DOHH2 (cell line): ENCODE measurements at regions not wholly inside any gene's neighbourhood (a gene's known extent, or its start where the extent isn't known, plus 50 kb on each side); places are given as distances from the start of the nearest gene placed in this dataset.

Experiments
- H3F3A ChIP-seq: fragments of 200-600 bp; sonication (generic), shearing (Covaris generic); 2 replicates; pipeline ENCODE4 v1.6.0; 2016; ENCODE audit warnings: antibody characterized with exemption, mild to moderate bottlenecking; ENCODE audit not compliant: control insufficient read depth, insufficient read depth
- H3K27ac ChIP-seq: fragments of 200-600 bp; sonication (generic); 2 replicates; pipeline ENCODE4 v1.5.1; 2014; ENCODE audit warnings: low read depth, mild to moderate bottlenecking, low read length, moderate library complexity
- H3K27me3 ChIP-seq: fragments of 200-600 bp; sonication (generic); 2 replicates; pipeline ENCODE4 v1.6.1; 2014; ENCODE audit warnings: mild to moderate bottlenecking, low read length, mixed read lengths; ENCODE audit not compliant: control insufficient read depth
- H3K36me3 ChIP-seq: fragments of 200-600 bp; sonication (generic); 2 replicates; pipeline ENCODE4 v1.6.1; 2014; ENCODE audit warnings: mild to moderate bottlenecking, low read length, moderate library complexity, mixed read lengths; ENCODE audit not compliant: control insufficient read depth
- H3K4me1 ChIP-seq: fragments of 200-600 bp; sonication (generic); 2 replicates; pipeline ENCODE4 v1.6.1; 2014; ENCODE audit warnings: mild to moderate bottlenecking, low read length, mixed read lengths; ENCODE audit not compliant: control insufficient read depth
- H3K4me2 ChIP-seq: fragments of 200-600 bp; sonication (generic); 2 replicates; pipeline ENCODE4 v1.6.0; 2014; ENCODE audit warnings: mild to moderate bottlenecking, low read length, moderate library complexity
- H3K4me3 ChIP-seq: fragments of 200-600 bp; sonication (generic); 2 replicates; pipeline ENCODE4 v1.5.1; 2014; ENCODE audit warnings: mild to moderate bottlenecking, low read length, mixed read lengths
- H3K79me2 ChIP-seq: fragments of 200-600 bp; sonication (generic); 2 replicates; pipeline ENCODE4 v1.6.1; 2014; ENCODE audit warnings: mild to moderate bottlenecking, low read length, mixed read lengths; ENCODE audit not compliant: control insufficient read depth
- H3K9me2 ChIP-seq: fragments of 200-600 bp; sonication (generic); replicated peaks from 2 replicates; pipeline ENCODE4 v1.6.1; 2014; ENCODE audit warnings: mild to moderate bottlenecking, low read length, mixed read lengths; ENCODE audit not compliant: control insufficient read depth
- H3K9me3 ChIP-seq: fragments of 200-600 bp; sonication (generic); 2 replicates; pipeline ENCODE4 v1.6.1; 2014; ENCODE audit warnings: antibody characterized with exemption, low read length, mixed read lengths; ENCODE audit not compliant: control insufficient read depth, insufficient read depth
- H4K20me1 ChIP-seq: fragments of 200-600 bp; sonication (generic); 2 replicates; pipeline ENCODE4 v1.6.0; 2014; ENCODE audit warnings: low read depth, mild to moderate bottlenecking, antibody characterized with exemption, low read length, moderate library complexity; ENCODE audit not compliant: control insufficient read depth, insufficient read depth
- EZH2phosphoT487 ChIP-seq: fragments of 200-600 bp; sonication (generic); IDR thresholded peaks from 2 replicates; pipeline ENCODE4 v1.6.1; 2017; ENCODE audit warnings: borderline replicate concordance, mild to moderate bottlenecking, antibody characterized with exemption, low read length, moderate library complexity, mixed read lengths
- TF ChIP-seq, protein P1 (sequence below): fragments of 200-600 bp; sonication (generic); IDR thresholded peaks from one replicate; pipeline ENCODE4 v1.5.1; 2014; ENCODE audit warnings: antibody characterized with exemption, mild to moderate bottlenecking, low read depth, low read length; ENCODE audit not compliant: poor library complexity, severe bottlenecking

DNA sequence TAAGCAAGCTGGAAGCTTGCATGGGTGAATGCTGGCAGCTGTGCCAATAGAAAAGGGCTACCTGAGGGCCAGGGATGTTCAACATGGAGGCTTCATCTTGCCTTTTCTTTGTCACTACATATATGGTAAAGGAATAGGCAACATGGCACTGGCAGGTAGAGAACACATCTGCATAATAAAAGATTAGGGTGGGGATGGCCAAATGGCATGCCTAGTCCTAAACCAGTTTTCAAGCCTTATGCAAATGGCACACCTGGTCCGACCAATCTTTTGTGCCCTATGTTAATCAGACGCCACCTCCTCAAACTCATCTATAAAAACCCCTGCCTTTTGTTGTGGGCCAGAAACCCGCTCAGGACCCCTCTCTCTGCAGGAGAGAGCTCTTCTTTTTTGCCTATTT lies 216.8 kb upstream of the PROK2 start:
- 0 out of 2 replicates have a peak, but pooled peaks cover 3% of the 10 kb centered on the region for H3K9me3 ChIP-seq
- H3K27me3 ChIP-seq = peaks cover 9% of the 10 kb centered on the region; the same call in 1 of the 2 replicates
- no peaks in the 10 kb centered on the region for H3K9me2 ChIP-seq
- no peak overlapping the region for H3K4me3 ChIP-seq
- no peaks in the 10 kb centered on the region for H3F3A ChIP-seq
- no peaks in the 10 kb centered on the region for H3K4me1 ChIP-seq
- H3K27ac ChIP-seq = no peak overlapping the region
- no peak overlapping the region for H3K4me2 ChIP-seq
- H3K36me3 ChIP-seq = no peaks in the 10 kb centered on the region
- no peaks in the 10 kb centered on the region for H4K20me1 ChIP-seq
- no peaks in the 10 kb centered on the region for H3K79me2 ChIP-seq
- TF ChIP-seq, protein P1, sequence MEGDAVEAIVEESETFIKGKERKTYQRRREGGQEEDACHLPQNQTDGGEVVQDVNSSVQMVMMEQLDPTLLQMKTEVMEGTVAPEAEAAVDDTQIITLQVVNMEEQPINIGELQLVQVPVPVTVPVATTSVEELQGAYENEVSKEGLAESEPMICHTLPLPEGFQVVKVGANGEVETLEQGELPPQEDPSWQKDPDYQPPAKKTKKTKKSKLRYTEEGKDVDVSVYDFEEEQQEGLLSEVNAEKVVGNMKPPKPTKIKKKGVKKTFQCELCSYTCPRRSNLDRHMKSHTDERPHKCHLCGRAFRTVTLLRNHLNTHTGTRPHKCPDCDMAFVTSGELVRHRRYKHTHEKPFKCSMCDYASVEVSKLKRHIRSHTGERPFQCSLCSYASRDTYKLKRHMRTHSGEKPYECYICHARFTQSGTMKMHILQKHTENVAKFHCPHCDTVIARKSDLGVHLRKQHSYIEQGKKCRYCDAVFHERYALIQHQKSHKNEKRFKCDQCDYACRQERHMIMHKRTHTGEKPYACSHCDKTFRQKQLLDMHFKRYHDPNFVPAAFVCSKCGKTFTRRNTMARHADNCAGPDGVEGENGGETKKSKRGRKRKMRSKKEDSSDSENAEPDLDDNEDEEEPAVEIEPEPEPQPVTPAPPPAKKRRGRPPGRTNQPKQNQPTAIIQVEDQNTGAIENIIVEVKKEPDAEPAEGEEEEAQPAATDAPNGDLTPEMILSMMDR = no peak
- no peak for TF ChIP-seq EZH2phosphoT487

DNA sequence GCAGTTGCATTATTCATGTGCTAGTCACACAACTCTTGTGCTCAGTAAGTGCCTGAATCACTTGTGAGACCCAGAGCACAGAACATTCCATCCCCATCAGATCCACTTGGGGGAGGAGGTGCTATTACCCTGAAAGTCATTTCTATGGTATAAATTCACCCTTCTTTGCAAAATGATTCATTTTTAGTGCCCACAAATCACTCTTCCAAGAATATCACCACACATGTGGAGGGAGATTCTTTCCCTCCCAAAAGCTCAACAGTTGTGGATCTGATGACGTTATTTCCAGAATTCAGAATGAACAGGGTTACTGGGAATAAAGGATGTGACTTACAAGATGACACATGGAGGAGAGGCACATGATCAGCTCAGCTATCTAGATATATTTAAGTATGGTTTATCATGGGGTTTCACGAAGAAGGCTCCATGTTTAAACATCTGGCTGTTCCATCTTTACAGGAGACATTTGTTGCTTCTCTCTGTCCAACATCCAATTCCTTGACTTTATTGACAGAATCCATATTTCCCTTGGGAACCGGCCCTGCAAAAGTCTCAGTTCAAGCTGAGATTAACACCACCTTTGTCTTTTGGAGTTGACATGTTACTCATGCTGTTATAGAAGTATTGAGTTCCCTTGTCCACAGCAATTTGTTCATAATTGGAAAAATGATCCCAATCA lies 214.2 kb upstream of the PROK2 start:
- Histone ChIP-seq H4K20me1 (no peaks in the 10 kb centered on the region), H3K9me3 (0 out of 2 replicates have a peak, but pooled peaks cover 3% of the 10 kb centered on the region), H3K79me2 (no peaks in the 10 kb centered on the region), H3K27ac (no peak overlapping the region), H3K4me3 (no peak overlapping the region), H3K27me3 (peaks cover 9% of the 10 kb centered on the region; the same call in 1 of the 2 replicates), H3K4me1 (no peaks in the 10 kb centered on the region), H3F3A (no peaks in the 10 kb centered on the region), H3K4me2 (no peak overlapping the region), H3K9me2 (no peaks in the 10 kb centered on the region), H3K36me3 (no peaks in the 10 kb centered on the region)
- TF ChIP-seq, protein P1 = no peak
- TF ChIP-seq EZH2phosphoT487 = no peak

DNA sequence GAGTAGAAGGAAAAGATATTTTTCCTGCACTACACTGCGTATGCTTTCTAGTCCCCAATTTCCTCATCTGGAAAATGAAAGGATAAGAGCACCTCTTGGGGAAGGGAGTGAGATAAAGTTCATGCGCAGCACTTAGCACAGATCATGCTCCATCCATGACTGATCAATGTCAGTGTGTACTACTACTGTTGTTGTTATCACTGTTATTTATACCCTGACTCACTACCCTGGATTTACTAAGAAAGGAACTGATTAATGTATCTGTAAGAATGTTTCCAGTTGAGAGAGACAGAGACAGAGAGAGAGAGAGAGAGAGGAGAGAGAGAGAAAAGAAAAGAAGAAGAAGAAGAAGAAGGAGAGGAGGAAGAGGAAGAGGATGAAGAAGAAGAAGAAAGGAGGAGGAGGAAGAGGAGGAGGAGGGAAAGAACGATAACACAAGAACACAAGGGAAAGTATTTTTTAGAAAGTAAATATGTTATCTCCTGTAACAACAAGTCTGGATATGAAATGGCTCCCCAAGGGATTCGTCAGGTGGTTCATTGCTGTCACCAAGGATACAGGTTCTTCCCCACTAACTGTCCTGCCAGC lies 212.2 kb upstream of the PROK2 start:
- 0 out of 2 replicates have a peak, but pooled peaks cover 3% of the 10 kb centered on the region for H3K9me3 ChIP-seq
- TF ChIP-seq, protein P1 = no peak
- TF ChIP-seq EZH2phosphoT487 = no peak
- H3K4me1 ChIP-seq = no peaks in the 10 kb centered on the region
- no peaks in the 10 kb centered on the region for H3F3A ChIP-seq
- no peaks in the 10 kb centered on the region for H3K36me3 ChIP-seq
- H3K27me3 ChIP-seq = peaks cover 9% of the 10 kb centered on the region; the same call in 1 of the 2 replicates
- no peaks in the 10 kb centered on the region for H3K79me2 ChIP-seq
- H3K9me2 ChIP-seq = no peaks in the 10 kb centered on the region
- H3K4me2 ChIP-seq = no peak overlapping the region
- no peaks in the 10 kb centered on the region for H4K20me1 ChIP-seq
- H3K4me3 ChIP-seq = no peak overlapping the region
- no peak overlapping the region for H3K27ac ChIP-seq
